ENCODE measurements at regions not wholly inside any gene's neighbourhood (a gene's known extent, or its start where the extent isn't known, plus 50 kb on each side); places are given as distances from the start of the nearest gene placed in this dataset.

- H3K36me3 ChIP-seq (ENCODE audit: insufficient read depth, low read length, poor library complexity, severe bottlenecking): no peaks in the 10 kb centered on the region
- TF ChIP-seq, protein P1, sequence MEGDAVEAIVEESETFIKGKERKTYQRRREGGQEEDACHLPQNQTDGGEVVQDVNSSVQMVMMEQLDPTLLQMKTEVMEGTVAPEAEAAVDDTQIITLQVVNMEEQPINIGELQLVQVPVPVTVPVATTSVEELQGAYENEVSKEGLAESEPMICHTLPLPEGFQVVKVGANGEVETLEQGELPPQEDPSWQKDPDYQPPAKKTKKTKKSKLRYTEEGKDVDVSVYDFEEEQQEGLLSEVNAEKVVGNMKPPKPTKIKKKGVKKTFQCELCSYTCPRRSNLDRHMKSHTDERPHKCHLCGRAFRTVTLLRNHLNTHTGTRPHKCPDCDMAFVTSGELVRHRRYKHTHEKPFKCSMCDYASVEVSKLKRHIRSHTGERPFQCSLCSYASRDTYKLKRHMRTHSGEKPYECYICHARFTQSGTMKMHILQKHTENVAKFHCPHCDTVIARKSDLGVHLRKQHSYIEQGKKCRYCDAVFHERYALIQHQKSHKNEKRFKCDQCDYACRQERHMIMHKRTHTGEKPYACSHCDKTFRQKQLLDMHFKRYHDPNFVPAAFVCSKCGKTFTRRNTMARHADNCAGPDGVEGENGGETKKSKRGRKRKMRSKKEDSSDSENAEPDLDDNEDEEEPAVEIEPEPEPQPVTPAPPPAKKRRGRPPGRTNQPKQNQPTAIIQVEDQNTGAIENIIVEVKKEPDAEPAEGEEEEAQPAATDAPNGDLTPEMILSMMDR (conservative IDR thresholded peaks at IDR 0.05; ENCODE audit: low read depth, low read length): no peak
- TF ChIP-seq EZH2 (IDR thresholded peaks at IDR 0.05; ENCODE audit: borderline replicate concordance, low read depth, low read length, poor library complexity, severe bottlenecking): no peak
- ChIA-PET POLR2A (ENCODE audit: low non-redundant PET) (interaction anchor here (0.7 kb wide), 1 partner anchor 169 kb away, joined by 3 read pairs; no protein-coding TSS in a partner anchor), CTCF (no interaction called here)
- no peak overlapping the region for H3K4me3 ChIP-seq (ENCODE audit: low read depth, low read length, poor library complexity, severe bottlenecking)
- intact Hi-C loops (cut with micrococcal nuclease; ENCODE audit: unreplicated experiment): no loop called here
- no peak for DNase-seq (ENCODE audit: low spot score)
- BruUV-seq (replicated peaks): no TSS peak
- H3K27ac ChIP-seq (ENCODE audit: low read depth, low read length, poor library complexity, severe bottlenecking): no peak overlapping the region
- peaks cover 30% of the 10 kb centered on the region for H3K27me3 ChIP-seq (replicated peaks; ENCODE audit: insufficient read depth, low read depth, low read length, poor library complexity)
- H3K9me3 ChIP-seq (ENCODE audit: low read depth, low read length, poor library complexity, severe bottlenecking): no peaks in the 10 kb centered on the region
- no peaks in the 10 kb centered on the region for H3K4me1 ChIP-seq (ENCODE audit: insufficient read depth, low read length, poor library complexity, severe bottlenecking)
Observed at GRCh38 chr15:62291262-62291661, 126.2 kb upstream of the C2CD4B start.

DNA sequence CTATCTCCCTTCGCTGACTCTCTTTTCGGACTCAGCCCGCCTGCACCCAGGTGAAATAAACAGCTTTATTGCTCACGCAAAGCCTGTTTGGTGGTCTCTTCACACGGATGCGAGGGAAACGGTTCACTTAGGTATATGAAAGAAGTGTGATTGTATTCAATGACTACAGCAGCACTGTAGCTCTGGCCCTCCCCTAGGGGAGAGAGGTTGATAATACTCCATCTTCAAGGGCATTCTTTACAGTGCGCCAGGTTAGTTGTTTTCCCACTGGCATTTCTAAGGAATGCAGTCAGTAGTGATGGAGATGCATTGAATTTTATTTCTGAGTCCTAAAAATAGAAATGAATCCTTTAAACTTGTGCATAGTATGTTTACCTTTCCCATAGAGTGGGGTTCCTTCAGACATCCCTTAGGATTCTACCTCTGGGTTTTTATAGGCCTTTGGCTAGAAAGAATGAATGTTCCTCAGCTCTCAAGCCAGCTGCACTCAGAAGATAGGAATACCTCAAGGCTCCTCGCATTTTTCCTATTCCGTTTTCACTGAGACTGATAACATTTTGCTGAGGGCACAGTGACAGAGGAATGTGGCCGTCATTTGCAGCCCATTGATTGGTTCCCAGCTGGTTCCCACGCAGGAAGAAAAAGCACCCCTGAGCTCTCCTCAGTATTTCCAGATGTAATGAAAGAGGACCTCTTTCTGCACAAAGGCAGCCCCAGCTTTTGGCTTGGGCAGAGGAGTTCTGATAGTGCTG, 131.8 kb upstream of the C2CD4B start:
- CTCF ChIA-PET: interaction anchor here (0.7 kb wide), 1 partner anchor 9 kb away, joined by 3 read pairs; no protein-coding TSS in a partner anchor
- TF ChIP-seq, protein P1 (conservative IDR thresholded peaks at IDR 0.05; ENCODE audit: low read depth, low read length): no peak
- TF ChIP-seq EZH2 (IDR thresholded peaks at IDR 0.05; ENCODE audit: borderline replicate concordance, low read depth, low read length, poor library complexity, severe bottlenecking): no peak

GRCh38 chr15:62297522-62297921, 132.4 kb upstream of the C2CD4B start:
- CTCF ChIA-PET: interaction anchor here (0.7 kb wide), 1 partner anchor 9 kb away, joined by 3 read pairs; no protein-coding TSS in a partner anchor
- no peak for TF ChIP-seq EZH2 (IDR thresholded peaks at IDR 0.05; ENCODE audit: borderline replicate concordance, low read depth, low read length, poor library complexity, severe bottlenecking)
- TF ChIP-seq, protein P1 (conservative IDR thresholded peaks at IDR 0.05; ENCODE audit: low read depth, low read length): no peak
- POLR2A ChIA-PET (ENCODE audit: low non-redundant PET): no interaction called here
- no peaks in the 10 kb centered on the region for H3K27me3 ChIP-seq (replicated peaks; ENCODE audit: insufficient read depth, low read depth, low read length, poor library complexity)
- no peak overlapping the region for H3K4me3 ChIP-seq (ENCODE audit: low read depth, low read length, poor library complexity, severe bottlenecking)
- DNase-seq (ENCODE audit: low spot score): no peak
- H3K27ac ChIP-seq (ENCODE audit: low read depth, low read length, poor library complexity, severe bottlenecking): no peak overlapping the region
- intact Hi-C loops (cut with micrococcal nuclease; ENCODE audit: unreplicated experiment): no loop called here
- H3K4me1 ChIP-seq (ENCODE audit: insufficient read depth, low read length, poor library complexity, severe bottlenecking): no peaks in the 10 kb centered on the region
- no peaks in the 10 kb centered on the region for H3K36me3 ChIP-seq (ENCODE audit: insufficient read depth, low read length, poor library complexity, severe bottlenecking)
- no peaks in the 10 kb centered on the region for H3K9me3 ChIP-seq (ENCODE audit: low read depth, low read length, poor library complexity, severe bottlenecking)
- no TSS peak for BruUV-seq (replicated peaks)

More for the DNA sequence above, 131.8 kb upstream of the C2CD4B start:
- intact Hi-C loops (cut with micrococcal nuclease; ENCODE audit: unreplicated experiment): no loop called here
- no peaks in the 10 kb centered on the region for H3K9me3 ChIP-seq (ENCODE audit: low read depth, low read length, poor library complexity, severe bottlenecking)
- no peaks in the 10 kb centered on the region for H3K27me3 ChIP-seq (replicated peaks; ENCODE audit: insufficient read depth, low read depth, low read length, poor library complexity)
- BruUV-seq (replicated peaks): no TSS peak
- POLR2A ChIA-PET (ENCODE audit: low non-redundant PET): no interaction called here
- DNase-seq (ENCODE audit: low spot score): no peak
- H3K36me3 ChIP-seq (ENCODE audit: insufficient read depth, low read length, poor library complexity, severe bottlenecking): no peaks in the 10 kb centered on the region
- no peak overlapping the region for H3K27ac ChIP-seq (ENCODE audit: low read depth, low read length, poor library complexity, severe bottlenecking)
- H3K4me3 ChIP-seq (ENCODE audit: low read depth, low read length, poor library complexity, severe bottlenecking): no peak overlapping the region
- H3K4me1 ChIP-seq (ENCODE audit: insufficient read depth, low read length, poor library complexity, severe bottlenecking): no peaks in the 10 kb centered on the region

All from A673 (cell line).